Panc1 (cell line): ENCODE measurements at regions not wholly inside any gene's neighbourhood (a gene's known extent, or its start where the extent isn't known, plus 50 kb on each side); places are given as distances from the start of the nearest gene placed in this dataset.

ENCODE experiments used
- ATAC-seq: fragments of 200-7000 bp; cut with Tn5 transposase; 2 replicates; pipeline ENCODE4 v1.9.1; 2020; ENCODE audit warnings: mild to moderate bottlenecking, moderate library complexity
- BruUV-seq: library from RNA; stranded (reverse); fragments of 400-500 nt; replicated peaks from 2 replicates; lab custom pipeline; 2021; lab: Mats Ljungman, UMichigan
- CTCF ChIA-PET: fragments of 300-600 bp; sonication (Branson Sonifier 250); formaldehyde crosslinking; loops from one replicate; lab custom pipeline; 2022; ENCODE audit warnings: antibody characterized with exemption; lab: Charles Lee
- POLR2A ChIA-PET: fragments of 300-600 bp; sonication (Branson Sonifier 250); formaldehyde crosslinking; loops from one replicate; lab custom pipeline; 2022; ENCODE audit warnings: antibody characterized with exemption; lab: Charles Lee
- DNase-seq: peaks from one replicate; pipeline ENCODE4 v3.0.0-alpha.2; 2010; ENCODE audit warnings: low read depth, low spot score
- H3K27ac ChIP-seq: 2 replicates; pipeline ENCODE4 v1.5.1; 2011; ENCODE audit warnings: mild to moderate bottlenecking, low read length, inconsistent platforms
- H3K27me3 ChIP-seq: fragments of 200-500 bp; sonication (Bioruptor generic); 2 replicates; pipeline ENCODE4 v1.6.0; 2014; ENCODE audit warnings: low read length, inconsistent platforms; ENCODE audit not compliant: control insufficient read depth, insufficient read depth
- H3K36me3 ChIP-seq: fragments of 200-500 bp; sonication (Bioruptor generic); 2 replicates; pipeline ENCODE4 v1.5.1; 2014; ENCODE audit warnings: inconsistent platforms, mild to moderate bottlenecking, low read length, moderate library complexity; ENCODE audit not compliant: control insufficient read depth, insufficient read depth
- H3K4me1 ChIP-seq: 2 replicates; pipeline ENCODE4 v1.5.1; 2011; ENCODE audit warnings: inconsistent platforms, mild to moderate bottlenecking, low read length, moderate library complexity; ENCODE audit not compliant: control insufficient read depth, insufficient read depth
- H3K4me3 ChIP-seq, 2 experiments: 2 replicates each; pipeline ENCODE4 v1.5.1; 2011 to 2012; ENCODE audit warnings: low read depth in 2 of 2, low read length in 2 of 2, mild to moderate bottlenecking in 2 of 2, inconsistent platforms in 1 of 2, moderate library complexity in 1 of 2
- H3K9me3 ChIP-seq: fragments of 200-500 bp; sonication (Bioruptor generic); 2 replicates; pipeline ENCODE4 v1.5.1; 2014; ENCODE audit warnings: low read depth, mild to moderate bottlenecking, inconsistent platforms, low read length, moderate library complexity; ENCODE audit not compliant: control insufficient read depth, insufficient read depth
- POLR2AphosphoS5 ChIP-seq: IDR thresholded peaks from 2 replicates; pipeline ENCODE4 v1.6.1; 2012; ENCODE audit warnings: mild to moderate bottlenecking, low read depth, low read length, moderate library complexity
- SIN3A ChIP-seq: IDR thresholded peaks from 2 replicates; pipeline ENCODE4 v1.6.1; 2012; ENCODE audit warnings: low read depth, mild to moderate bottlenecking, low read length, moderate library complexity, borderline replicate concordance; ENCODE audit not compliant: insufficient read depth
- TCF7L2 ChIP-seq: IDR thresholded peaks from 2 replicates; pipeline ENCODE4 v1.6.1; 2011; ENCODE audit warnings: mild to moderate bottlenecking, low read depth, low read length, inconsistent platforms
- in situ Hi-C: cut with HindIII; loops from 2 replicates; pipeline ENCODE4 v1.10.0; 2016; ENCODE audit warnings: low sequenced_read_pairs, low pct_unique_long_range_greater_than_20kb
- intact Hi-C: fragments of 100-400 bp; cut with micrococcal nuclease; formaldehyde crosslinking; loops from one replicate; pipeline ENCODE4 v1.10.0; 2022; ENCODE audit not compliant: unreplicated experiment
- TF ChIP-seq, protein P1 (sequence below), 2 experiments: IDR thresholded peaks; 2 replicates each; pipeline ENCODE4 v1.6.1; 2011 to 2012; ENCODE audit warnings: low read depth in 2 of 2, control low read depth in 1 of 2, low read length in 1 of 2, mild to moderate bottlenecking in 1 of 2, moderate library complexity in 1 of 2; ENCODE audit not compliant: insufficient read depth in 1 of 2
- TF ChIP-seq, protein P2 (sequence below): fragments of 450-650 bp; IDR thresholded peaks from 2 replicates; pipeline ENCODE4 v1.5.1; 2017; ENCODE audit warnings: mild to moderate bottlenecking

DNA sequence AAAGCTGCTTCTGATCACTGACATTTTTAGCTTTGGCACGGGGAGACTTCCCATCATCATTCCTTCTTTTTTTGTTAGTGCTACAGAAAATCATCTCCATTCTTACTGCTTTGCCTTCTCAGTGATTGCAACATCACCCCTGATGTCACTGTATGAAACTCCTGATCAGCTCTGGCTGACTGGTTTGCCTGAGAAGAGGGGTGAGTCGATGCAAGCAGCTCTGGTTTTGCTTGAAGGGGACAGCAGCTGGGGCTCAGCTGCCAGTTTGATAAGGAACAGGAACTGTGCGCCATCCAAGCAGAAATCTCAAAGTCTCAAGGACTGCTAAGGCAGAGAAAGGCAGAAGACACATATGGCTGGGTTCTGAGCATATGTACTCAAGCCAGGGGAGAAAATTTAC, 808.5 kb upstream of the CELF2 start:
- TF ChIP-seq TCF7L2: no peak
- TF ChIP-seq, protein P1, sequence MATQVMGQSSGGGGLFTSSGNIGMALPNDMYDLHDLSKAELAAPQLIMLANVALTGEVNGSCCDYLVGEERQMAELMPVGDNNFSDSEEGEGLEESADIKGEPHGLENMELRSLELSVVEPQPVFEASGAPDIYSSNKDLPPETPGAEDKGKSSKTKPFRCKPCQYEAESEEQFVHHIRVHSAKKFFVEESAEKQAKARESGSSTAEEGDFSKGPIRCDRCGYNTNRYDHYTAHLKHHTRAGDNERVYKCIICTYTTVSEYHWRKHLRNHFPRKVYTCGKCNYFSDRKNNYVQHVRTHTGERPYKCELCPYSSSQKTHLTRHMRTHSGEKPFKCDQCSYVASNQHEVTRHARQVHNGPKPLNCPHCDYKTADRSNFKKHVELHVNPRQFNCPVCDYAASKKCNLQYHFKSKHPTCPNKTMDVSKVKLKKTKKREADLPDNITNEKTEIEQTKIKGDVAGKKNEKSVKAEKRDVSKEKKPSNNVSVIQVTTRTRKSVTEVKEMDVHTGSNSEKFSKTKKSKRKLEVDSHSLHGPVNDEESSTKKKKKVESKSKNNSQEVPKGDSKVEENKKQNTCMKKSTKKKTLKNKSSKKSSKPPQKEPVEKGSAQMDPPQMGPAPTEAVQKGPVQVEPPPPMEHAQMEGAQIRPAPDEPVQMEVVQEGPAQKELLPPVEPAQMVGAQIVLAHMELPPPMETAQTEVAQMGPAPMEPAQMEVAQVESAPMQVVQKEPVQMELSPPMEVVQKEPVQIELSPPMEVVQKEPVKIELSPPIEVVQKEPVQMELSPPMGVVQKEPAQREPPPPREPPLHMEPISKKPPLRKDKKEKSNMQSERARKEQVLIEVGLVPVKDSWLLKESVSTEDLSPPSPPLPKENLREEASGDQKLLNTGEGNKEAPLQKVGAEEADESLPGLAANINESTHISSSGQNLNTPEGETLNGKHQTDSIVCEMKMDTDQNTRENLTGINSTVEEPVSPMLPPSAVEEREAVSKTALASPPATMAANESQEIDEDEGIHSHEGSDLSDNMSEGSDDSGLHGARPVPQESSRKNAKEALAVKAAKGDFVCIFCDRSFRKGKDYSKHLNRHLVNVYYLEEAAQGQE (IDR thresholded peaks at IDR 0.05; ENCODE audit: insufficient read depth in 1 of 2, low read depth in 2 of 2, low read length in 1 of 2): no peak
- TF ChIP-seq, protein P2, sequence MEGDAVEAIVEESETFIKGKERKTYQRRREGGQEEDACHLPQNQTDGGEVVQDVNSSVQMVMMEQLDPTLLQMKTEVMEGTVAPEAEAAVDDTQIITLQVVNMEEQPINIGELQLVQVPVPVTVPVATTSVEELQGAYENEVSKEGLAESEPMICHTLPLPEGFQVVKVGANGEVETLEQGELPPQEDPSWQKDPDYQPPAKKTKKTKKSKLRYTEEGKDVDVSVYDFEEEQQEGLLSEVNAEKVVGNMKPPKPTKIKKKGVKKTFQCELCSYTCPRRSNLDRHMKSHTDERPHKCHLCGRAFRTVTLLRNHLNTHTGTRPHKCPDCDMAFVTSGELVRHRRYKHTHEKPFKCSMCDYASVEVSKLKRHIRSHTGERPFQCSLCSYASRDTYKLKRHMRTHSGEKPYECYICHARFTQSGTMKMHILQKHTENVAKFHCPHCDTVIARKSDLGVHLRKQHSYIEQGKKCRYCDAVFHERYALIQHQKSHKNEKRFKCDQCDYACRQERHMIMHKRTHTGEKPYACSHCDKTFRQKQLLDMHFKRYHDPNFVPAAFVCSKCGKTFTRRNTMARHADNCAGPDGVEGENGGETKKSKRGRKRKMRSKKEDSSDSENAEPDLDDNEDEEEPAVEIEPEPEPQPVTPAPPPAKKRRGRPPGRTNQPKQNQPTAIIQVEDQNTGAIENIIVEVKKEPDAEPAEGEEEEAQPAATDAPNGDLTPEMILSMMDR: no peak
- Histone ChIP-seq H3K4me3 (no peak overlapping the region), H3K27me3 (no peaks in the 10 kb centered on the region), H3K4me1 (no peaks in the 10 kb centered on the region), H3K36me3 (no peaks in the 10 kb centered on the region), H3K27ac (no peak overlapping the region), H3K9me3 (no peaks in the 10 kb centered on the region)
- BruUV-seq: no TSS peak
- ChIA-PET CTCF (no interaction called here), POLR2A (no interaction called here)
- intact Hi-C loops (no loop called here), in situ Hi-C loops (no loop called here)
- no peak for DNase-seq
- no peak for ATAC-seq

DNA sequence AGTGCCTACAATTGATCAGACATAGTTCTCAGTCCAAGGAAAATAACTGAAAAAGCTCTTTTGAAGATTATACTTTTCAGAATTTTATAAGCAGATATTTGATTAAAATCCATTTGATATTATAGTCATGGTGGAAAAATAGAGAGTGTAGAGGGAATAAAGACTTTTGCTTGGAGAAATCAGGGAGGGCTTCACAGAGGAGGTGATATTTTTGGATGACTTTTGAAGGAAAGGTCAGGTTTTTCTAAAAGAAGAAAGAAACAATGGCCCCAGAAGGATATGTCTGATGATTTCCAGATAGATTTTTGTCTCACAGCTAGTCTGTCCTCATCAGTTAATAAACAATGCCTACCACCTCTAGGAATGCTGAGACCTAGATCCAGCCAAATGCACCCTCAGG, 806.3 kb upstream of the CELF2 start:
- intact Hi-C loops (no loop called here), in situ Hi-C loops (no loop called here)
- POLR2A ChIA-PET: no interaction called here
- TF ChIP-seq SIN3A: no peak
- TF ChIP-seq, protein P2: no peak
- TF ChIP-seq, protein P1 (IDR thresholded peaks at IDR 0.05; ENCODE audit: insufficient read depth in 1 of 2, low read depth in 2 of 2, low read length in 1 of 2): no peak
- no peak for TF ChIP-seq TCF7L2
- no peak for TF ChIP-seq POLR2AphosphoS5
- Histone ChIP-seq H3K36me3 (no peaks in the 10 kb centered on the region), H3K27me3 (no peaks in the 10 kb centered on the region), H3K4me3 (no peak overlapping the region), H3K27ac (no peak overlapping the region), H3K9me3 (no peaks in the 10 kb centered on the region), H3K4me1 (no peaks in the 10 kb centered on the region)
- no TSS peak for BruUV-seq
- no peak for DNase-seq
- no peak for ATAC-seq
- CTCF ChIA-PET: no interaction called here
